Muscle of back (tissue), 3 donors: ENCODE measurements at regions not wholly inside any gene's neighbourhood (a gene's known extent, or its start where the extent isn't known, plus 50 kb on each side); places are given as distances from the start of the nearest gene placed in this dataset.
"Not testable (repeated sequence)": the region's sequence is repeated elsewhere in the genome, so short reads cannot be mapped to it uniquely, and the experiment has no call there.

Source experiments
- DNase-seq, 3 donors: peaks; one replicate each; pipeline versions ENCODE4 v3.0.0 to v3.0.0-alpha.2; 2013

- DNase-seq: no peak
Observed at GRCh38 chr11:38156495-38157146, 1558.6 kb upstream of the RAG2 start.

DNA sequence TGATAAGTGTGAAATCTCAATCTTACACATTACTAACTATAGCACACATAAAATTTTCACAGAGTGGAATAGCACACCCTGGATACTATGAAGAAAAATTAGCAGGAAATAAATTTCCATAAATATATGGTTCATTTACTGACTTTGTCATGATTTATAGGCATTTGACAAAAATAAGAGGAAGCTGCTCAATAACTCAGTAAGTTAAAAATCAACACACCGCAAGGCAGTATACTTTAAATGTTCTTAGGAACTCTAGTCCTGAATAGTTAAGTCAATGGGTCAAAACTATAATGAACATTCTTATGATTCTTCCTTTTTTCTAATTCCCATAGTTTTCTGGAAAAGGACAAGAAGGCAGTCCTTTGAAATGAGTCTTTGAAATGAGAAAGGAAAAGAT, 1557.8 kb upstream of the RAG2 start:
- no peak for DNase-seq

DNA sequence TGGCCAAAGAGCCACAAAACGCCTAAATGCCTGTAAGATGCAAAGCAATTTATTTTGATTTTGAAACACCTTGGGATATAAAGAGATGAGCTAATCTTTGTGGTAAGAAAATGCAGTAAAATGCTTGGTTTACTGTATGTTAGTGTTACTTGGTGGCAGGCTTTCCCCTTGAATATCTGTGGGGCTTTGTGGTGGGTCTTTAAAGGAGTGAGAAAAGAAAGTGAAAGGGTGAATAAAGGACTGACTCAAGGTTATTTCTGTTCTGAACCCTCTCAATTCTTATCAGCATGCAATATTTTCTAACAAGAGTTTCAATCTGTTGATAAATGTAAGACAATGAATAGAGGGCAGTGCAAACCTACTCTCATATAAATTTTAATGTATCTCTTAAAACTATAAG, 1555.9 kb upstream of the RAG2 start:
- DNase-seq: no peak

DNA sequence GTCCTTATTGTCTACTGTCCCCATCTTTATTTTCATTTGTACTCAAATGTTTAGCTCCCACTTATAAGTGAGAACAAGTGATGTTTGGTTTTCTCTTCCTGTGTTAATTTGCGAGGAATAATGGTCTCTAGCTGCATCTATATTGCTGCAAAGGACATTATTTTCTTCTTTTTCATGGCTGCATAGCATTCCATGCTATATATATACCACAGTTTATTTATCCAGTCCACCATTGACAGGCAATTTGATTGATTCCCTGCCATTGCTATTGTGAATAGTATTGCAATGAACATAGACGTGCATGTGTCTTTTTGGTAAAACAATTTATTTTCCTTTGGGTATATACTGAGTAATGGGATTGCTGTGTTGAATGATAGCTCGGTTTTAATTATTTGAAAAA, 1545.8 kb upstream of the RAG2 start:
- DNase-seq: no peak

- no peak for DNase-seq
Observed at GRCh38 chr11:38138972-38139371, 1540.9 kb upstream of the RAG2 start.

DNA sequence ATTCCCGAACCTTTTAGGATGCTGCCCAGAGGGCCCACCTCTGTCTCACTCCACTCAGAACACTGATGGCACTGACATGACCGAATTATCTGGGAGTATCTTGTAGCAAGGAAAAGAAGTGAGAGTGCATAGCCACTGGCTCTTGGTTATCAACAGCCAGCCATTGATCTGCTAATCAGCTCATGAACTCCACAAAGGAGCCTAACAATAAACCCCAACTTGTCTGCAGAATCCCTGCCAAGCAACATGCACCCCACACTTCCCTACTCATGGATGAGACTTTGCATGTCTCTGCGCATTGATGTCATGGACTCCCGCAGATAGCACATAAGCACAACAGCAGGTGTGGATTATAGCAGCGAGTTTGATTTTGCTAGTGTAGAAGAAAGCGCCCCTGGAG, 1538.9 kb upstream of the RAG2 start:
- DNase-seq: no peak

DNA sequence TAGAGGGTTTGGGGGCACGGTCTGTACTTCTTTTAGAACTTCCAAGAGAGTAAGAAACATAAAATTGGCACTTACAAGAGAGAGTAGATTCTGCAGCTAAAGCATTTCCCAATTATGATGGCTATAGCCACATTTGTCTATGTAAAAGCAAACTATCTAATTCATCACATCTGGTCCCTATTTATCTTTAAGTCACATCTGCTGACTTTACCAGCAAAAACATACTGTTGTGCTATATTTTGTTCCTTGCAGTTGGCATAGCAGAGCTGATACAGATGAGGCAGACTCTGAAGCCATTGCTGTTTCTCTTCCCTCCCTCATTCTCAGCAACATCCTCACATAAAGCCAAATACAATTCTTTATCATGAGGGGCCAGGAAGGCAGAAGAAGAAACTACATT, 1533.5 kb upstream of the RAG2 start:
- peak in 1 of 3 donors; percentile 13 for DNase-seq

- peak in 1 of 3 donors; percentile 0 for DNase-seq
Observed at GRCh38 chr11:38130976-38131375, 1532.9 kb upstream of the RAG2 start.

GRCh38 chr11:38130514-38130913, 1532.5 kb upstream of the RAG2 start:
- DNase-seq: no peak

DNA sequence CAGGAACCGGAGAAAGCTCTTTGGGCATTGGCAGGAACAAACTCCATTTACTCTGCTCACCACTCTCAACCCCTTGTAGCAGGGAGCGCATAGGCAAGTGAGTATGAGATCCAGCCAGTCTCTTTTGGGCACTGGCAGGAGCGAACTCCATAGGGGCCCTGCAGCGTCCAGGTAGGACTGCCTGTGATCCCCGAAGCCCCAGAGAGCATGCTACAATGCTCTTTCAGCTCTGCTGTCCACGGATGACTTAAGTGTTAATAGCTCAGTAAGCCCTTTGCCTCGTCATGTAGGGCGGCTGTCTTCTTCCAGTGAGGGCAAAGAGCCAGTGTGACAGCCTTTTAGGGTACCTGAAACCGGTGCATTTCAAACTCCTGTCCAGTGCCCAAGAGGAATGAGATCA, 1525.6 kb upstream of the RAG2 start:
- DNase-seq: no peak

DNA sequence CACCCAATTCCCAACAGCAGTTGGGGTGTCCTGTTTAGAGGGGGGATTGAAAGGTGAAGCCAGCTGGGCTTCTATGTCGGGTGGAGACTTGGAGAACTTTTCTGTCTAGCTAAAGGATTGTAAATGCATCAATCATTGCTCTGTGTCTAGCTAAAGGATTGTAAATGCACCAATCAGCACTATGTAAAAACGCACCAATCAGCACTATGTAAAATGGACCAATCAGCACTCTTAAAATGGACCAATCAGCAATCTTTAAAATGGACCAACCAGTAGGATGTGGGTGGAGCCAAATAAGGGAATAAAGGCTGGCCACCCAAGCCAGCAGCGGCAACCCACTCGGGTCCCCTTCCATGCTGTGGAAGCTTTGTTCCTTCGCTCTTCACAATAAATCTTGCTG, 1518.6 kb upstream of the RAG2 start:
- not testable (repeated sequence) for DNase-seq

- DNase-seq: not testable (repeated sequence)
Observed at GRCh38 chr11:38115381-38115780, 1517.3 kb upstream of the RAG2 start.

- DNase-seq: no peak
Observed at GRCh38 chr11:38100836-38101462, 1502.9 kb upstream of the RAG2 start.

GRCh38 chr11:38095268-38095667, 1497.2 kb upstream of the RAG2 start:
- DNase-seq: no peak

DNA sequence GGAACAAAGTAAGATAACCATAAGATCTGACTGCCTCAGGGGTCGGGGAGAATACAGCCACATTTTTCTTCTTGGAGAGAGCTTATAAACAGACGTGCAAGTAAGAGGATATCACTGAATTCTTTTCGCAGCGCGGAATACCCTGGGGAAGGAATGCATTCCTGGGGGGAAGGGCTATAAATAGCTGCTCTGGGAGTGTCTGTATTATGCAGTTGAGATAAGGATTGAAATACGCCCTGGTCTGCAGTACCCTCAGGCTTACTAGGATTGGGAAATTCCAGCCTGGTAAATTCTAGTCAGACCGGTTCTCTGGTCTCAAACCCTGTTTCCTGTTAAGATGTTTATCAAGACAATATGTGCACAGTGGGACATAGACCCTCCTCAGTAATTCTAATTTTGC, 1491.7 kb upstream of the RAG2 start:
- DNase-seq: peak in 2 of 3 donors; percentile 3 to 7

GRCh38 chr11:38060920-38061319, 1462.9 kb upstream of the RAG2 start:
- DNase-seq: no peak

GRCh38 chr11:38060136-38060535, 1462.1 kb upstream of the RAG2 start:
- DNase-seq: no peak

DNA sequence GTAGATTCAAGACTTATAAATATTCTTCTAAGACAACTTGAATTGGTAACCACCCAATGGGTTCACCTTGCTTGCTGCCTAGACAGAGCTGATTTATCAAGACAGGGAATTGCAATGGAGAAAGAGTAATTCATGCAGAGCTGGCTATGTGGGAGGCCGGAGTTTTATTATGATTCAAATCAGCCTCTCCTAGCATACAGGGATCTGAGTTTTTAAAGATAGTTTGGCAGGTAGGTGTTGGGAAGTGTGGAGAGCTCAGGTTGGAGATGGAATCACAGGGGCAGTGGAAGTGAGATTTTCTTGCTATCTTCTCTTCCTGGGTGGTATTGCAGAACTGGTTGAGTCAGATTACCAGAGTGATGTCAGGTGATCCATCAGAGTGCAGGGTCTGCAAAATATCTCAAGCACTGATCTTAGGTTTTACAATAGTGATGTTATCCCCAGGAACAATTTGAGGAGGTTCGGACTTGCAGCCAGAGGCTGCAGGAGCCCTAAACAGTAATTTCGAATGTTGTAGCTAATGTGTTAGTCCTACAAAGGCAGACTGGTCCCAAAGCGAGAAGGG, 1448.6 kb upstream of the RAG2 start:
- no peak for DNase-seq

- DNase-seq: no peak
Observed at GRCh38 chr11:38043060-38043459, 1445.0 kb upstream of the RAG2 start.

GRCh38 chr11:38038777-38039176, 1440.7 kb upstream of the RAG2 start:
- no peak for DNase-seq

- DNase-seq: no peak
Observed at GRCh38 chr11:38019072-38019775, 1421.2 kb upstream of the RAG2 start.

DNA sequence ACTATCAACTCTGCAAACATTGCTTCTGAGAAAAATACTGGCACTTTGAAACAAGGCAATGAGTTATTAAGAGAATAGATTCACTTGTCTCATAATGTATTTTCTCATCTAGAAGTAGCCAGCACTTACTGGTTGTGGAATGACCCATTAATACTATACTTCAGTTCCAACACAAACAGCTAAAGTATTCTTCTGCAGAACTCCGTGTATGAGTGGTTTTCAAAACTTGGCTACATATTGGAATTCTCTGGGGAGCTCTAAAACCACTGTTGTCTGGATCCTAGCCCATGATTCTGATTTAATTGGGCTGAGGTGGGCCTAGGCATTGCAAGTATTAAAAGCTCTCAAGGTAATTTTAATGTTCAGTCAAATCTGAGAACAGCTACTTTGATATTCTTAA, 1416.4 kb upstream of the RAG2 start:
- DNase-seq: peak in 2 of 3 donors; percentile 23 to 28

- DNase-seq: no peak
Observed at GRCh38 chr11:38013157-38013556, 1415.1 kb upstream of the RAG2 start.
